ENCODE measurements at regions not wholly inside any gene's neighbourhood (a gene's known extent, or its start where the extent isn't known, plus 50 kb on each side); places are given as distances from the start of the nearest gene placed in this dataset.

- TF ChIP-seq CTCF (conservative IDR thresholded peaks at IDR 0.05) (no peak), ZFX (IDR thresholded peaks at IDR 0.05) (no peak)
Observed at GRCh38 chr5:38636626-38637025, 80.2 kb upstream of the LIFR start.
